Large intestine (tissue), 3 donors: ENCODE measurements at regions not wholly inside any gene's neighbourhood (a gene's known extent, or its start where the extent isn't known, plus 50 kb on each side); places are given as distances from the start of the nearest gene placed in this dataset.

ENCODE experiments used
- DNase-seq, 2 donors: peaks; one replicate each; pipeline versions ENCODE4 v3.0.0 to v3.0.0-alpha.2; 2013
- H3K27ac ChIP-seq: one replicate; pipeline ENCODE4 v1.5.1; 2013; ENCODE audit warnings: low read length
- H3K27me3 ChIP-seq: 2 replicates; pipeline ENCODE4 v1.6.1; 2013; ENCODE audit warnings: low read length; ENCODE audit not compliant: control insufficient read depth, insufficient read depth
- H3K36me3 ChIP-seq: 2 replicates; pipeline ENCODE4 v1.6.1; 2013; ENCODE audit warnings: low read length; ENCODE audit not compliant: control insufficient read depth, insufficient read depth
- H3K4me1 ChIP-seq: one replicate; pipeline ENCODE4 v1.6.1; 2013; ENCODE audit warnings: low read length; ENCODE audit not compliant: control insufficient read depth, insufficient read depth
- H3K4me3 ChIP-seq: one replicate; pipeline ENCODE4 v1.5.1; 2013; ENCODE audit warnings: low read length
- H3K9me3 ChIP-seq: one replicate; pipeline ENCODE4 v1.6.1; 2013; ENCODE audit warnings: mild to moderate bottlenecking, low read depth, low read length, moderate library complexity; ENCODE audit not compliant: control insufficient read depth
- WGBS: methylation state at CpG from one replicate; pipeline ENCODE4 v1.1.5; 2013; ENCODE audit warnings: low lambda C conversion rate; ENCODE audit not compliant: insufficient coverage; 5-methylcytosine and 5-hydroxymethylcytosine counted together

- Histone ChIP-seq H3K27ac (no peak overlapping the region), H3K4me3 (no peak overlapping the region), H3K9me3 (no peaks in the 10 kb centered on the region), H3K4me1 (no peaks in the 10 kb centered on the region), H3K36me3 (no peaks in the 10 kb centered on the region), H3K27me3 (no peaks in the 10 kb centered on the region)
- WGBS: 77% methylated on average over 2 of the region's 5 CpGs
- DNase-seq: no peak
Observed at GRCh38 chr7:50209461-50210135, 94.9 kb upstream of the IKZF1 start.

GRCh38 chr7:50208378-50208982 lies 96.0 kb upstream of the IKZF1 start:
- Histone ChIP-seq H3K36me3 (no peaks in the 10 kb centered on the region), H3K27me3 (no peaks in the 10 kb centered on the region), H3K27ac (no peak overlapping the region), H3K4me3 (no peak overlapping the region), H3K9me3 (no peaks in the 10 kb centered on the region), H3K4me1 (no peaks in the 10 kb centered on the region)
- no peak for DNase-seq
- WGBS: 76% methylated on average over 2 of the region's 5 CpGs

DNA sequence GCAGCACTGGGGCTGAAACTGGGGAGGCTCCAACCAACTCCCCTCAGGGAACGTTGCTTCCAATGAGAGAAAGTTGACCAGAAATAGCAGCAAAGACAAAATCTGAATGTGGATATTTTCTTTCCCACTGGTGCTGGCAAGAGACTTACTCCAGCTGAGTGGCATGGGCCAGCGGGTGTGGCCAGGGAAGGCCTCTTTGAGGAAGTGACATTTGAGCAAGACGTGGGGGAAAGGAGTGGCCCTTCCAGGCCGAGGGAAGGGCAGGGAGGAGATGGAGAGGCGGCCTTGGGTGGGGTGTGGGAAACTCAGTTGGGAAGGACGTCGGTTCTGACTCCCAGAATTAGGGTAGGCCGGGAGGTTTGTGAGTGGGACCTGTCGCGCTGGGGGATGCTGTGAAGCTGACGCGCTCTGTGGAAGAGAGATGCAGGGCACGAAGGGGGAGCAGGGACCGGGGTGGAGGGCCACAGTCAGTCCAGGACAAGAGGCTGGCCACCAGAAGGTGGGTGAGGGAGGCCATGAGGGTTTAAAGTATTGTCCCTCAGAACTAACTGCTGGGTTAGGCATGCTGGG lies 96.7 kb upstream of the IKZF1 start:
- Histone ChIP-seq H3K4me3 (no peak overlapping the region), H3K27me3 (no peaks in the 10 kb centered on the region), H3K4me1 (no peaks in the 10 kb centered on the region), H3K27ac (no peak overlapping the region), H3K9me3 (no peaks in the 10 kb centered on the region), H3K36me3 (no peaks in the 10 kb centered on the region)
- WGBS: no CpG with 5 or more reads among the region's 14 CpGs
- no peak for DNase-seq

- DNase-seq: no peak
- Histone ChIP-seq H3K4me3 (no peak overlapping the region), H3K9me3 (no peaks in the 10 kb centered on the region), H3K27me3 (no peaks in the 10 kb centered on the region), H3K4me1 (no peaks in the 10 kb centered on the region), H3K27ac (no peak overlapping the region), H3K36me3 (no peaks in the 10 kb centered on the region)
- WGBS: no CpG with 5 or more reads among the region's 11 CpGs
Observed at GRCh38 chr7:50207251-50207564, 97.3 kb upstream of the IKZF1 start.

- no peaks in the 10 kb centered on the region for H3K4me1 ChIP-seq
- WGBS: no CpG with 5 or more reads among the region's 21 CpGs
- H3K9me3 ChIP-seq: no peaks in the 10 kb centered on the region
- no peak overlapping the region for H3K27ac ChIP-seq
- no peak overlapping the region for H3K4me3 ChIP-seq
- no peaks in the 10 kb centered on the region for H3K36me3 ChIP-seq
- no peak for DNase-seq
- no peaks in the 10 kb centered on the region for H3K27me3 ChIP-seq
Observed at GRCh38 chr7:50206453-50207250, 97.9 kb upstream of the IKZF1 start.

DNA sequence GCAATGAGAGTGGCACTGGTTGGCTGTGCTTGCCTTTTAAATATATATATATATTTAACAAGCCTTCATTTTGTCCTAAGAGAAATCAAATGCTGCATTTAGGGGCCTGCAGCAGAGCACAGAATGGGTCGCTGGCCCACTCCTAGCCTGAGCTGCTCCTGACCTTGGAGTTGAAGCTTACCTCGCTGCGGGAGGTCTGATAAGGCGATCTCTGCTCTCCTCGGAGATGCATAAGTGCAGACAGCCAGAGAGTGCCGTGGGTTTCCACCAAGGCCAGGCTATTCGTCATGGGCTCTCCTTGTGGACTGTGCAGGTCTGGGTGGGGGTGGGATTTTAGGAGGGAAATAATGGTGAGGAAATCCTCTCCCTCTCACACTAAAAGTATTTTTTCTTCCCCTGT lies 99.5 kb upstream of the IKZF1 start:
- no peak overlapping the region for H3K4me3 ChIP-seq
- WGBS: no CpG with 5 or more reads among the region's 7 CpGs
- H3K27me3 ChIP-seq: no peaks in the 10 kb centered on the region
- no peaks in the 10 kb centered on the region for H3K9me3 ChIP-seq
- no peak overlapping the region for H3K27ac ChIP-seq
- H3K4me1 ChIP-seq: no peaks in the 10 kb centered on the region
- no peaks in the 10 kb centered on the region for H3K36me3 ChIP-seq
- DNase-seq: no peak

- no peak overlapping the region for H3K4me3 ChIP-seq
- WGBS: no CpG with 5 or more reads among the region's 5 CpGs
- no peaks in the 10 kb centered on the region for H3K4me1 ChIP-seq
- DNase-seq: no peak
- no peaks in the 10 kb centered on the region for H3K36me3 ChIP-seq
- H3K27me3 ChIP-seq: no peaks in the 10 kb centered on the region
- no peak overlapping the region for H3K27ac ChIP-seq
- no peaks in the 10 kb centered on the region for H3K9me3 ChIP-seq
Observed at GRCh38 chr7:50204581-50204980, 99.9 kb upstream of the IKZF1 start.

DNA sequence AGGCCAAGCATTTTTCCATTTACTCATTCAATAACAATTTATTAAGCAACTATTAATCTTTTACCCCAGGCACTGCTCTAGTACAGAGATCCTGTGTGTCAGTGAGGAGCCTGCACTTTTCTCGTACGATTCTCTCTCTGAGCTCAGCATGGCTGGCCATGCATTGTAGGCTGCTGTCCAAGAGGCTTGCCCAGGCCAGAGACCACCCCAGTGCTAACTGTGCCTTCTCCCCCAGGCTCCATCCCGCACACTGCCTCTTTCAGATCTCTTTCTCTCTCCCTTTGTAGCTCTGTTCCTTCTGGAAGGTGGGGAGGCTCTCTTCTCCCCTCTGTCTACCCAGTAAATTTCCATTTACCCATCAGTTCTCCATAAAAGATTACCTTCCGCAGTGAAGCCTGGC lies 101.0 kb upstream of the IKZF1 start:
- Histone ChIP-seq H3K9me3 (no peaks in the 10 kb centered on the region), H3K27me3 (no peaks in the 10 kb centered on the region), H3K4me3 (no peak overlapping the region), H3K4me1 (no peaks in the 10 kb centered on the region), H3K27ac (no peak overlapping the region), H3K36me3 (no peaks in the 10 kb centered on the region)
- no CpG with 5 or more reads among the region's 4 CpGs for WGBS
- no peak for DNase-seq

DNA sequence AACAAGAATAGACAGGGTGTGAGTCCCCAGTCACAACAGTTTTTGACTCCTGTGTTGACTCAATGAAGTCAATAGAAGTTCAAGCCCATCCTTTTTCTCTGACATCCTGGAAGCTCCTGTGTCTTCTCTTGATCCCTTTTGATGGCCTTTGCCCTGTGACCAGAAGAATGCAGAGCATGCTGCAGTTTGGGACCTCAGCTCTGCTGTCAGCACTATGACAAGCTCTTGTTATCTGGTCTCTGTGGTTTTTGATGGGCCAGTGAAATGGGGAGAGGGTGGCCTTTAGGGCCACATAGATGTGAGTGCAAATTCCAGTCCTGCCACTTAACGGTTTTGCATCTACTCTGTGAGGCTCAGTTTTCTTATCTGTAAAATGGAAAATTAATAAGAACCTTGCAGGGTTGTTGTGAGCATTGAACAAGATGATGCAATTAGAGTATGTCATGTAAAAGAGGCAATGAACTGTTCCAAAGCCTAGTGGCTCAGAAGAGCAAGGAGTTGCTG lies 102.4 kb upstream of the IKZF1 start:
- Histone ChIP-seq H3K4me3 (no peak overlapping the region), H3K27me3 (no peaks in the 10 kb centered on the region), H3K36me3 (no peaks in the 10 kb centered on the region), H3K4me1 (no peaks in the 10 kb centered on the region), H3K9me3 (no peaks in the 10 kb centered on the region), H3K27ac (no peak overlapping the region)
- DNase-seq: no peak
- no CpG with 5 or more reads among the region's 1 CpG for WGBS

GRCh38 chr7:50199824-50200223 lies 104.7 kb upstream of the IKZF1 start:
- no CpG with 5 or more reads among the region's 5 CpGs for WGBS
- Histone ChIP-seq H3K27me3 (no peaks in the 10 kb centered on the region), H3K9me3 (no peaks in the 10 kb centered on the region), H3K36me3 (no peaks in the 10 kb centered on the region), H3K27ac (no peak overlapping the region), H3K4me3 (no peak overlapping the region), H3K4me1 (no peaks in the 10 kb centered on the region)
- no peak for DNase-seq
